ENCODE measurements at regions not wholly inside any gene's neighbourhood (a gene's known extent, or its start where the extent isn't known, plus 50 kb on each side); places are given as distances from the start of the nearest gene placed in this dataset.

GRCh38 chr14:40129159-40129558 lies 696.9 kb upstream of the FBXO33 start:
- no peak overlapping the region for H3K27ac ChIP-seq
- TF ChIP-seq CTCF (conservative IDR thresholded peaks at IDR 0.05), result no peak
- TF ChIP-seq ZFX (IDR thresholded peaks at IDR 0.05), result no peak

GRCh38 chr14:40123816-40124215 lies 691.6 kb upstream of the FBXO33 start:
- no peak overlapping the region for H3K27ac ChIP-seq
- TF ChIP-seq CTCF (conservative IDR thresholded peaks at IDR 0.05) (no peak), ZFX (IDR thresholded peaks at IDR 0.05) (no peak)

- H3K27ac ChIP-seq, result no peak overlapping the region
- TF ChIP-seq ZFX (IDR thresholded peaks at IDR 0.05) (no peak), CTCF (conservative IDR thresholded peaks at IDR 0.05) (no peak)
These were observed 690.9 kb upstream of the FBXO33 start for GRCh38 chr14:40122968-40123648.

- TF ChIP-seq CTCF (conservative IDR thresholded peaks at IDR 0.05) (no peak), ZFX (IDR thresholded peaks at IDR 0.05) (no peak)
- no peak overlapping the region for H3K27ac ChIP-seq
These were observed 687.5 kb upstream of the FBXO33 start for GRCh38 chr14:40119765-40120164.

DNA sequence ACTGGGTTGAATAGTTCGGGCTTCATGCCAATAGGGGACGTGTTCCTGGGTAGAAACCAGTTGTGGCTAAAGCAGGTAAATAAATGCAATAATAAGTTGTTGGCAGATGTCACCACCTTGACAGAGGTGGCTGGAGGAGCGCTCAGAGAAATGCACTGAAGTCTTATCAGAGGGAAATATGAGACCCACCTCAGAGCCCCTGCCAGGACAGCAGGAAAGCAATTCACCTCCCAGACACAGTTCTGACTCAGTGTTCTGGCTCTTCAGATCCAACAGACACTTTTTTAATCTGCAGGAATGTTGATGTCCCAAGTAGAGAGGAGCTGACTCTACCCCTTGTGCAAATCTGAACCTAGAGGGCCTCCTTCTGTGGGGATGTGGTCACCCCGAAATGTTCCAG lies 687.1 kb upstream of the FBXO33 start:
- TF ChIP-seq ZFX (IDR thresholded peaks at IDR 0.05), result no peak
- TF ChIP-seq CTCF (conservative IDR thresholded peaks at IDR 0.05), result no peak
- H3K27ac ChIP-seq, result no peak overlapping the region

DNA sequence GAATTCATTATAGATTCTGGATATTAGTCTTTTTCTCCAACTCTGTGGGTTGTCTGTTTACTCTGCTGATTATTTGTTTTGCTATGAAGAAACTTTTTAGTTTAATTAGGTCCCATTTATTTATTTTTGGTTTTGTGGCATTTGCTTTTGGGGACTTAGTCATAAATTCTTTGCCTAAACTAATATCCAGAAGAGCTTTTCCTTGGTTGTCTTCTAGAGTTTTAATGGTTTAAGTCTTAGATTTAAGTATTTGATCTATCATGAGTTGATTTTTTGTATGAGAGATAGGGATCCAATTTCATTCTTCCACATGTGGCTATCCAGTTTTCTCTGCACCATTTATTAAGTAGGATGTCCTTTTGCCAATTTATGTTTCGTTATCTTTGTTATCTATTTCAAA lies 683.4 kb upstream of the FBXO33 start:
- no peak overlapping the region for H3K27ac ChIP-seq
- no peak for TF ChIP-seq ZFX (IDR thresholded peaks at IDR 0.05)
- TF ChIP-seq CTCF (conservative IDR thresholded peaks at IDR 0.05), result no peak

DNA sequence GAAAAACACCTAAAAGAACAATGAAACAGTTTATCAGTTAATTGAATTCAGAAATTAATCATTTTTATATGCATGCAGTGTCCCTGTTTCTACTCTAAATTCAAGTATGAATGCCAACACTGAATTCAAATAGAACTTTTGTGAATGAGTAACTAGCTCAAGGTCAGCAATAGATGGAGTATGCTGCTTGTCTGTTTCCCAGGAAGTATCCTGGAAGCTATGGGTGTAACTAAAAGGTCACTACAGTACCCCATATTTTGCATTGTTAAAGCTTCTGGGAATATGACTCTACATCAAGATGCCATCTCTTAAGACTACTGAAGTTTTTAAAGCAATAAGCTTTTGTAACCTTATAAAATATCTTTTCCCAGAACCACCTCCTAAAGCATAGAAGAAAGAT lies 681.4 kb upstream of the FBXO33 start:
- H3K27ac ChIP-seq, result no peak overlapping the region

More for the DNA sequence above, 681.4 kb upstream of the FBXO33 start:
- TF ChIP-seq ZFX (IDR thresholded peaks at IDR 0.05), result no peak
- TF ChIP-seq CTCF (conservative IDR thresholded peaks at IDR 0.05), result no peak

Measured in C4-2B (cell line).